HCT116 (cell line): ENCODE measurements at regions not wholly inside any gene's neighbourhood (a gene's known extent, or its start where the extent isn't known, plus 50 kb on each side); places are given as distances from the start of the nearest gene placed in this dataset.

Source experiments
- ATAC-seq: fragments of 200-7000 bp; cut with Tn5 transposase; 2 replicates; pipeline ENCODE4 v1.9.1; 2020; ENCODE audit warnings: mild to moderate bottlenecking, moderate library complexity
- BruUV-seq: library from RNA; stranded (reverse); fragments of 400-500 nt; replicated peaks from 2 replicates; lab custom pipeline; 2021; lab: Mats Ljungman, UMichigan
- CTCF ChIA-PET: fragments of 300-600 bp; sonication (Branson Sonifier 250); formaldehyde crosslinking; loops from one replicate; lab custom pipeline; 2021; ENCODE audit warnings: antibody characterized with exemption; lab: Charles Lee
- POLR2A ChIA-PET: fragments of 300-600, 350-600 bp; sonication (Branson Sonifier 250); formaldehyde crosslinking; loops from one replicate; lab custom pipeline; 2021; ENCODE audit warnings: antibody characterized with exemption; lab: Charles Lee
- RAD21 ChIA-PET, 2 experiments: fragments of 300-600 bp; sonication (Branson Sonifier 250); formaldehyde crosslinking; loops; one replicate each; lab custom pipeline; 2023; ENCODE audit warnings: low total read pairs in 2 of 2; ENCODE audit not compliant: uncharacterized antibody in 2 of 2, unreplicated experiment in 2 of 2, low non-redundant PET in 1 of 2; lab: Charles Lee
- DNase-seq: peaks from one replicate; pipeline ENCODE4 v3.0.0-alpha.2; 2010; ENCODE audit warnings: low read depth, low spot score
- H2AFZ ChIP-seq: fragments of 200-600 bp; shearing (Covaris generic), sonication (generic); 2 replicates; pipeline ENCODE4 v1.6.1; 2017; ENCODE audit warnings: low read depth, mixed run types, mixed read lengths, antibody characterized with exemption, low read length; ENCODE audit not compliant: poor library complexity, severe bottlenecking
- H3K27ac ChIP-seq: 2 replicates; pipeline ENCODE4 v1.5.1; 2012; ENCODE audit warnings: low read depth, low read length
- H3K27me3 ChIP-seq: fragments of 200-600 bp; sonication (generic); 2 replicates; pipeline ENCODE4 v1.6.1; 2016; ENCODE audit warnings: mixed run types, low read length, mixed read lengths; ENCODE audit not compliant: insufficient read depth
- H3K36me3 ChIP-seq, 2 experiments: fragments of 200-500 bp in 1 of 2; fragments of 200-600 bp in 1 of 2; sonication (Bioruptor generic) in 1 of 2; sonication (generic) in 1 of 2; 2 replicates each; pipeline versions ENCODE4 v1.5.1 to v1.6.1; 2014 to 2016; ENCODE audit warnings: low read length in 2 of 2, inconsistent platforms in 1 of 2, mixed read lengths in 1 of 2, mixed run types in 1 of 2; ENCODE audit not compliant: insufficient read depth in 2 of 2, control insufficient read depth in 1 of 2
- H3K4me1 ChIP-seq, 2 experiments: fragments of 200-600 bp in 1 of 2; sonication (generic) in 1 of 2; 2 replicates each; pipeline versions ENCODE4 v1.5.1 to v1.6.1; 2012 to 2017; ENCODE audit warnings: low read length in 2 of 2, inconsistent platforms in 1 of 2, mild to moderate bottlenecking in 1 of 2, mixed read lengths in 1 of 2, mixed run types in 1 of 2, moderate library complexity in 1 of 2; ENCODE audit not compliant: insufficient read depth in 2 of 2, control insufficient read depth in 1 of 2
- H3K4me2 ChIP-seq: fragments of 200-600 bp; sonication (generic); 2 replicates; pipeline ENCODE4 v1.6.1; 2017; ENCODE audit warnings: mixed run types, low read length, mixed read lengths
- H3K4me3 ChIP-seq, 2 experiments: fragments of 200-600 bp in 1 of 2; sonication (generic) in 1 of 2; replicated peaks in 1 of 2; 2 replicates each; pipeline ENCODE4 v1.5.1; 2011 to 2016; ENCODE audit warnings: low read length in 2 of 2, control low read depth in 1 of 2, low read depth in 1 of 2, mild to moderate bottlenecking in 1 of 2, mixed read lengths in 1 of 2, mixed run types in 1 of 2
- H3K79me2 ChIP-seq: fragments of 200-600 bp; sonication (generic); 2 replicates; pipeline ENCODE4 v1.6.1; 2017; ENCODE audit warnings: mild to moderate bottlenecking, mixed run types, low read length, moderate library complexity, mixed read lengths; ENCODE audit not compliant: insufficient read depth
- H3K9ac ChIP-seq: fragments of 200-600 bp; sonication (generic); 2 replicates; pipeline ENCODE4 v1.6.1; 2016; ENCODE audit warnings: low read length, mixed read lengths
- H3K9me2 ChIP-seq: fragments of 200-600 bp; sonication (generic), shearing (Covaris generic); 2 replicates; pipeline ENCODE4 v1.6.1; 2017; ENCODE audit warnings: mixed run types, mild to moderate bottlenecking, moderate library complexity; ENCODE audit not compliant: insufficient read depth
- H3K9me3 ChIP-seq, 2 experiments: fragments of 200-500 bp in 1 of 2; fragments of 200-600 bp in 1 of 2; sonication (Bioruptor generic) in 1 of 2; sonication (generic) in 1 of 2; 2 replicates each; pipeline ENCODE4 v1.6.1; 2014 to 2017; ENCODE audit warnings: low read length in 2 of 2, mixed read lengths in 2 of 2, inconsistent platforms in 1 of 2, low read depth in 1 of 2, mild to moderate bottlenecking in 1 of 2, mixed run types in 1 of 2, moderate library complexity in 1 of 2; ENCODE audit not compliant: control insufficient read depth in 1 of 2, insufficient read depth in 1 of 2
- H4K20me1 ChIP-seq: fragments of 200-600 bp; sonication (generic), shearing (Covaris generic); 2 replicates; pipeline ENCODE4 v1.6.1; 2017; ENCODE audit warnings: mixed run types, mild to moderate bottlenecking, moderate library complexity; ENCODE audit not compliant: insufficient read depth
- CBX3 ChIP-seq: IDR thresholded peaks from 2 replicates; pipeline ENCODE4 v1.6.1; 2012; ENCODE audit warnings: low read depth
- CEBPB ChIP-seq: IDR thresholded peaks from 2 replicates; pipeline ENCODE4 v1.6.1; 2012; ENCODE audit warnings: low read depth
- CTCF ChIP-seq, 3 experiments: fragments of 200-600 bp in 1 of 3; sonication (generic) in 1 of 3; IDR thresholded peaks in 2 of 3; conservative IDR thresholded peaks in 1 of 3; 2 replicates each; pipeline ENCODE4 v1.5.1; 2012 to 2017; ENCODE audit warnings: low read depth in 2 of 3, low read length in 2 of 3, antibody characterized with exemption in 1 of 3, borderline replicate concordance in 1 of 3, control low read depth in 1 of 3, mild to moderate bottlenecking in 1 of 3, mixed read lengths in 1 of 3, mixed run types in 1 of 3, moderate library complexity in 1 of 3; ENCODE audit not compliant: insufficient read depth in 1 of 3
- EZH2 ChIP-seq: fragments of 200-600 bp; sonication (generic); IDR thresholded peaks from 2 replicates; pipeline ENCODE4 v1.6.1; 2017; ENCODE audit warnings: antibody characterized with exemption, mixed run types
- JUND ChIP-seq: IDR thresholded peaks from 2 replicates; pipeline ENCODE4 v1.6.1; 2012
- MAX ChIP-seq: IDR thresholded peaks from 2 replicates; pipeline ENCODE4 v1.6.1; 2012
- POLR2A ChIP-seq: IDR thresholded peaks from 2 replicates; pipeline ENCODE4 v1.7.0; 2011; ENCODE audit warnings: borderline replicate concordance; ENCODE audit not compliant: insufficient read depth, insufficient read length; ENCODE audit errors: extremely low read depth
- POLR2AphosphoS5 ChIP-seq: IDR thresholded peaks from 2 replicates; pipeline ENCODE4 v1.6.1; 2011; ENCODE audit warnings: mild to moderate bottlenecking, low read depth, low read length, moderate library complexity
- SP1 ChIP-seq: IDR thresholded peaks from 2 replicates; pipeline ENCODE4 v1.6.1; 2012; ENCODE audit warnings: low read depth
- TCF7L2 ChIP-seq: IDR thresholded peaks from 2 replicates; pipeline ENCODE4 v1.7.0; 2011; ENCODE audit warnings: borderline replicate concordance, inconsistent platforms; ENCODE audit not compliant: insufficient read depth, insufficient read length; ENCODE audit errors: extremely low read depth
- ZFX ChIP-seq: fragments of 450-650 bp; IDR thresholded peaks from 2 replicates; pipeline ENCODE4 v1.6.1; 2017
- ZNF274 ChIP-seq: fragments of 200-500 bp; sonication (Bioruptor generic); IDR thresholded peaks from 2 replicates; pipeline ENCODE4 v1.6.1; 2014; ENCODE audit warnings: mild to moderate bottlenecking, low read depth, low read length, inconsistent platforms
- intact Hi-C: fragments of 100-400 bp; cut with micrococcal nuclease; formaldehyde crosslinking; loops from 2 replicates; pipeline ENCODE4 v1.10.0; 2022
- TF ChIP-seq, protein P1 (sequence below): IDR thresholded peaks from 2 replicates; pipeline ENCODE4 v1.6.1; 2011; ENCODE audit warnings: mild to moderate bottlenecking, low read length, moderate library complexity; ENCODE audit not compliant: insufficient replicate concordance; ENCODE audit errors: extremely low read depth
- TF ChIP-seq, protein P2 (sequence below): IDR thresholded peaks from 2 replicates; pipeline ENCODE4 v1.6.1; 2012

- Histone ChIP-seq H3K4me3 (no peak overlapping the region), H3K79me2 (no peaks in the 10 kb centered on the region), H3K36me3 (no peaks in the 10 kb centered on the region), H3K4me1 (no peaks in the 10 kb centered on the region), H2AFZ (no peak overlapping the region), H3K9me3 (no peaks in the 10 kb centered on the region), H3K9ac (no peak overlapping the region), H3K27ac (no peak overlapping the region), H3K9me2 (no peaks in the 10 kb centered on the region), H3K27me3 (peaks cover 38% of the 10 kb centered on the region), H4K20me1 (no peaks in the 10 kb centered on the region)
- intact Hi-C loops = no loop called here
- CTCF ChIA-PET = interaction anchor here (1.5 kb wide), 1 partner anchor 12 kb away, joined by 9 read pairs; no protein-coding TSS in a partner anchor
- no peak for ATAC-seq
- no TSS peak for BruUV-seq
- DNase-seq = no peak
- POLR2A ChIA-PET = no interaction called here
- RAD21 ChIA-PET = no interaction called here
- TF ChIP-seq ZFX = no peak
- no peak for TF ChIP-seq CEBPB
- TF ChIP-seq, protein P1, sequence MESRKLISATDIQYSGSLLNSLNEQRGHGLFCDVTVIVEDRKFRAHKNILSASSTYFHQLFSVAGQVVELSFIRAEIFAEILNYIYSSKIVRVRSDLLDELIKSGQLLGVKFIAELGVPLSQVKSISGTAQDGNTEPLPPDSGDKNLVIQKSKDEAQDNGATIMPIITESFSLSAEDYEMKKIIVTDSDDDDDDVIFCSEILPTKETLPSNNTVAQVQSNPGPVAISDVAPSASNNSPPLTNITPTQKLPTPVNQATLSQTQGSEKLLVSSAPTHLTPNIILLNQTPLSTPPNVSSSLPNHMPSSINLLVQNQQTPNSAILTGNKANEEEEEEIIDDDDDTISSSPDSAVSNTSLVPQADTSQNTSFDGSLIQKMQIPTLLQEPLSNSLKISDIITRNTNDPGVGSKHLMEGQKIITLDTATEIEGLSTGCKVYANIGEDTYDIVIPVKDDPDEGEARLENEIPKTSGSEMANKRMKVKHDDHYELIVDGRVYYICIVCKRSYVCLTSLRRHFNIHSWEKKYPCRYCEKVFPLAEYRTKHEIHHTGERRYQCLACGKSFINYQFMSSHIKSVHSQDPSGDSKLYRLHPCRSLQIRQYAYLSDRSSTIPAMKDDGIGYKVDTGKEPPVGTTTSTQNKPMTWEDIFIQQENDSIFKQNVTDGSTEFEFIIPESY = no peak
- no peak for TF ChIP-seq EZH2
- no peak for TF ChIP-seq CBX3
- TF ChIP-seq JUND = no peak
- TF ChIP-seq ZNF274 = no peak
- no peak for TF ChIP-seq SP1
- no peak for TF ChIP-seq MAX
- TF ChIP-seq, protein P2, sequence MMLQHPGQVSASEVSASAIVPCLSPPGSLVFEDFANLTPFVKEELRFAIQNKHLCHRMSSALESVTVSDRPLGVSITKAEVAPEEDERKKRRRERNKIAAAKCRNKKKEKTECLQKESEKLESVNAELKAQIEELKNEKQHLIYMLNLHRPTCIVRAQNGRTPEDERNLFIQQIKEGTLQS = no peak
- no peak for TF ChIP-seq POLR2AphosphoS5
- TF ChIP-seq CTCF (IDR thresholded peaks at IDR 0.05 in 2 of 3, conservative IDR thresholded peaks at IDR 0.05 in 1 of 3; ENCODE audit: borderline replicate concordance in 1 of 3, insufficient read depth in 1 of 3, low read depth in 2 of 3, low read length in 2 of 3) = no peak
- no peak for TF ChIP-seq TCF7L2
- TF ChIP-seq POLR2A = no peak
- TF ChIP-seq, all 23 proteins: peak for 0
- H3K4me2 ChIP-seq = no peak overlapping the region
These were observed 171.3 kb upstream of the SSTR4 start for GRCh38 chr20:22863826-22864225.
